Body of pancreas (tissue), 4 donors: ENCODE measurements at regions not wholly inside any gene's neighbourhood (a gene's known extent, or its start where the extent isn't known, plus 50 kb on each side); places are given as distances from the start of the nearest gene placed in this dataset.

Experiments
- ATAC-seq: fragments of 150-250 bp; one replicate; pipeline ENCODE4 v1.9.1; 2016
- DNase-seq, 4 donors: peaks; one replicate each; pipeline ENCODE4 v3.0.0-alpha.2; 2019
- H3K27ac ChIP-seq, 4 donors: fragments of 200-600 bp; sonication (generic); 1 replicate in 3 of 4; 2 replicates in 1 of 4; pipeline versions ENCODE4 v1.5.1 to v1.6.1; 2016 to 2019; ENCODE audit warnings: mild to moderate bottlenecking in 1 of 4, mixed read lengths in 1 of 4, moderate library complexity in 1 of 4
- H3K27me3 ChIP-seq, 2 donors: fragments of 200-600 bp; sonication (generic); one replicate each; pipeline ENCODE4 v1.6.0; 2016; ENCODE audit warnings: mild to moderate bottlenecking in 1 of 2
- H3K36me3 ChIP-seq, 2 donors: fragments of 200-600 bp; sonication (generic); replicated peaks in 1 of 2; 2 replicates each; pipeline ENCODE4 v1.5.1; 2016; ENCODE audit warnings: low read depth in 2 of 2; ENCODE audit not compliant: insufficient read depth in 1 of 2
- H3K4me1 ChIP-seq: fragments of 200-600 bp; sonication (generic); one replicate; pipeline ENCODE4 v1.6.0; 2016
- H3K4me3 ChIP-seq, 2 donors: fragments of 200-600 bp; sonication (generic); 1 replicate in 1 of 2; 2 replicates in 1 of 2; pipeline ENCODE4 v1.5.1; 2016 to 2019
- H3K9me3 ChIP-seq, 3 donors: fragments of 200-600 bp; sonication (generic); 1 replicate in 2 of 3; 2 replicates in 1 of 3; pipeline ENCODE4 v1.5.1; 2016
- CTCF ChIP-seq, 7 experiments: fragments of 450-650 bp in 4 of 7; fragments of 200-600 bp in 3 of 7; sonication (generic) in 3 of 7; IDR thresholded peaks; one replicate each; pipeline ENCODE4 v1.5.1; 2016 to 2019; ENCODE audit warnings: antibody characterized with exemption in 7 of 7
- POLR2A ChIP-seq, 3 donors: fragments of 450-650 bp; IDR thresholded peaks; one replicate each; pipeline ENCODE4 v1.6.1; 2016; ENCODE audit warnings: antibody characterized with exemption in 3 of 3, mild to moderate bottlenecking in 2 of 3
- WGBS, 2 donors: methylation state at CpG; one replicate each; pipeline ENCODE4 v1.1.5; 2017; 5-methylcytosine and 5-hydroxymethylcytosine counted together
- intact Hi-C: fragments of 100-400 bp; cut with DNase I; formaldehyde crosslinking; loops from one replicate; pipeline ENCODE4 v1.15.1; 2023

GRCh38 chr13:22642088-22642487 is 538.7 kb upstream of the SGCG start:
- TF ChIP-seq POLR2A (IDR thresholded peaks at IDR 0.05) (no peak), CTCF (IDR thresholded peaks at IDR 0.05) (no peak)
- DNase-seq: no peak
- Histone ChIP-seq H3K4me3 (no peak overlapping the region), H3K36me3 (no peaks in the 10 kb centered on the region), H3K9me3 (no peaks in the 10 kb centered on the region), H3K27ac (no peak overlapping the region), H3K27me3 (no peaks in the 10 kb centered on the region), H3K4me1 (no peaks in the 10 kb centered on the region)
- 82 to 85% methylated on average over 6 to 8 of the region's 8 CpGs for WGBS, 2 donors
- intact Hi-C loops: no loop called here
- ATAC-seq: no peak

DNA sequence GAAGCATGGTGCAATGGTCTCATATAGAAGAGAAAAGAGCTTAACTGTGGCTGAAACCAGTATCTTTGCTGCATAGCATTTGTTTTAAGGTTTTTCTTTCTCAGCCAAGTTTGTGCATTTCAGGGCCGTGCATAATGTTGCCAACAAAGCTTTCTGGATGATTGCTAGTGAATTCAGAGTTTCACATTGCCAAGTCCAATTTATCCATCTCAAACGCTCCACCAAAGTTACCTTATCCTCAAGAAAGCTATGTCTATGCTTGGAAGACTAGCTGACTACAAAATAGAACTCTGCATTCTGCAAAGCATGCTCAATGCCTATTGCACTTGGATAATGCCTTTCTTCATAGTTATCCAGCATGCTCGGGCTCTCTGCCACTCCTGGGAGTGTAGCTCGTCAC is 535.8 kb upstream of the SGCG start:
- Histone ChIP-seq H3K9me3 (no peaks in the 10 kb centered on the region), H3K27ac (no peak overlapping the region), H3K4me3 (no peak overlapping the region), H3K4me1 (no peaks in the 10 kb centered on the region), H3K36me3 (no peaks in the 10 kb centered on the region), H3K27me3 (no peaks in the 10 kb centered on the region)
- intact Hi-C loops: no loop called here
- DNase-seq (no peak), ATAC-seq (no peak)
- WGBS, 2 donors: 49 to 53% methylated on average over 4 of the region's 4 CpGs
- TF ChIP-seq POLR2A (IDR thresholded peaks at IDR 0.05) (no peak), CTCF (IDR thresholded peaks at IDR 0.05) (no peak)

GRCh38 chr13:22647156-22647850 is 533.5 kb upstream of the SGCG start:
- TF ChIP-seq CTCF (IDR thresholded peaks at IDR 0.05) (no peak), POLR2A (IDR thresholded peaks at IDR 0.05) (no peak)
- ATAC-seq: no peak
- H3K27me3 ChIP-seq: no peaks in the 10 kb centered on the region
- no peaks in the 10 kb centered on the region for H3K4me1 ChIP-seq
- no peaks in the 10 kb centered on the region for H3K9me3 ChIP-seq
- no peak for DNase-seq
- no peaks in the 10 kb centered on the region for H3K36me3 ChIP-seq
- no peak overlapping the region for H3K27ac ChIP-seq
- intact Hi-C loops: no loop called here
- no peak overlapping the region for H3K4me3 ChIP-seq

- 35 to 47% methylated on average over 7 of the region's 7 CpGs for WGBS, 2 donors
- Histone ChIP-seq H3K4me3 (no peak overlapping the region), H3K27me3 (no peaks in the 10 kb centered on the region), H3K9me3 (no peaks in the 10 kb centered on the region), H3K27ac (no peak overlapping the region), H3K36me3 (no peaks in the 10 kb centered on the region), H3K4me1 (no peaks in the 10 kb centered on the region)
- intact Hi-C loops: no loop called here
- TF ChIP-seq POLR2A (IDR thresholded peaks at IDR 0.05) (no peak), CTCF (IDR thresholded peaks at IDR 0.05) (no peak)
- ATAC-seq (no peak), DNase-seq (no peak)
Measured at GRCh38 chr13:22648320-22648801, 532.4 kb upstream of the SGCG start.

GRCh38 chr13:22652796-22653195 is 528.0 kb upstream of the SGCG start:
- ATAC-seq (no peak), DNase-seq (no peak)
- intact Hi-C loops: no loop called here
- TF ChIP-seq CTCF (IDR thresholded peaks at IDR 0.05): no peak
- TF ChIP-seq POLR2A (IDR thresholded peaks at IDR 0.05): no peak
- Histone ChIP-seq H3K36me3 (no peaks in the 10 kb centered on the region), H3K9me3 (no peaks in the 10 kb centered on the region), H3K4me3 (no peak overlapping the region), H3K27me3 (no peaks in the 10 kb centered on the region), H3K4me1 (no peaks in the 10 kb centered on the region), H3K27ac (no peak overlapping the region)
- WGBS, 2 donors: 65 to 66% methylated on average over 8 of the region's 8 CpGs
